Osteocyte (in vitro differentiated cells): ENCODE measurements at regions not wholly inside any gene's neighbourhood (a gene's known extent, or its start where the extent isn't known, plus 50 kb on each side); places are given as distances from the start of the nearest gene placed in this dataset.

Source experiments
- DNase-seq: peaks from one replicate; pipeline ENCODE4 v3.0.0; 2021; ENCODE audit warnings: mixed read lengths; ENCODE audit not compliant: unreplicated experiment; ENCODE audit errors: extremely low spot score
- H3K27ac Mint-ChIP-seq: one replicate; pipeline ENCODE4 v1.8.0; 2021; ENCODE audit warnings: mild to moderate bottlenecking, mixed read lengths; ENCODE audit not compliant: unreplicated experiment
- H3K27me3 Mint-ChIP-seq: one replicate; pipeline ENCODE4 v1.8.0; 2021; ENCODE audit warnings: mixed read lengths; ENCODE audit not compliant: unreplicated experiment
- H3K36me3 Mint-ChIP-seq: one replicate; pipeline ENCODE4 v1.8.0; 2021; ENCODE audit warnings: mixed read lengths; ENCODE audit not compliant: unreplicated experiment
- H3K4me1 Mint-ChIP-seq: one replicate; pipeline ENCODE4 v1.8.0; 2021; ENCODE audit warnings: mixed read lengths; ENCODE audit not compliant: unreplicated experiment
- H3K4me3 Mint-ChIP-seq: one replicate; pipeline ENCODE4 v1.8.0; 2021; ENCODE audit warnings: mild to moderate bottlenecking, moderate library complexity, mixed read lengths; ENCODE audit not compliant: unreplicated experiment
- H3K9me3 Mint-ChIP-seq: one replicate; pipeline ENCODE4 v1.8.0; 2021; ENCODE audit warnings: mixed read lengths; ENCODE audit not compliant: unreplicated experiment
- TF ChIP-seq, protein P1 (sequence below): fragments of 200-600 bp; sonication (generic); IDR thresholded peaks from 2 replicates; pipeline ENCODE4 v1.5.0; 2021; ENCODE audit warnings: antibody characterized with exemption, mild to moderate bottlenecking, moderate library complexity

DNA sequence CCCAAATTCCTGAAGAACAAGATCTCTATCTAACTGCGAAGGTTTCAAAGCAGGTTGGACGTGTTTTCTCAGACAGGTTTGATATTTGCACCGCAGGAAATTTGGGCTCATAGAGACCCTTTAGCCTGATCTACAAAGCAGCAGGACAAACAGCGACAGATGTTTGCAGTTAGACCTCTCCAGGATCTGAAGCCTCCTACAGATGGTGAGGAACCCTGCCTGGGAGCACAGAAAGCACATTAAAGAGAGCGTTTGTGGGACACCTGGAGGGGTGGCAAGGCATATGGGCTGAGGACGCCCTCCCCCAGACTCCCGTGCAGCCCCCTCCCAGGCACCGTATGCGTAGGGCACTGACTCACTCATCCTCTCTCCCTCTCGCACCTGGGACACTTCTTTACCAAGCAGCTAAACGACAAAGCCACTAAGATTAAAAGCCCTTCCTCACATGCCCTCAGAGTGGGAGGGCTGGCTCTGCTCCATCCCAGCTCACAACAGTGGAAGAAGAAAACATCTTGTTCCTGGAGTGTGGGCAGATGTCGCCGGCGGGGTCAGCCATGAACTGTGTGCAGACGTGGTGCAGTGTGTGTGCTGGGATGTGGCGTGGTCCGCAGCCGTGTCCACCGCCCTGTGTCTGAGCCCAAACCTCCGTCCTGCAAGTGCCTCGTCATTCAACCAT is 249.7 kb upstream of the AFDN start:
- Mint-ChIP-seq H3K27ac (peak overlapping the region; percentile 12), H3K4me3 (no peak overlapping the region), H3K4me1 (peaks cover 74% of the 10 kb centered on the region), H3K36me3 (no peaks in the 10 kb centered on the region), H3K9me3 (no peaks in the 10 kb centered on the region), H3K27me3 (no peaks in the 10 kb centered on the region)
- DNase-seq = peak; percentile 65
- TF ChIP-seq, protein P1, sequence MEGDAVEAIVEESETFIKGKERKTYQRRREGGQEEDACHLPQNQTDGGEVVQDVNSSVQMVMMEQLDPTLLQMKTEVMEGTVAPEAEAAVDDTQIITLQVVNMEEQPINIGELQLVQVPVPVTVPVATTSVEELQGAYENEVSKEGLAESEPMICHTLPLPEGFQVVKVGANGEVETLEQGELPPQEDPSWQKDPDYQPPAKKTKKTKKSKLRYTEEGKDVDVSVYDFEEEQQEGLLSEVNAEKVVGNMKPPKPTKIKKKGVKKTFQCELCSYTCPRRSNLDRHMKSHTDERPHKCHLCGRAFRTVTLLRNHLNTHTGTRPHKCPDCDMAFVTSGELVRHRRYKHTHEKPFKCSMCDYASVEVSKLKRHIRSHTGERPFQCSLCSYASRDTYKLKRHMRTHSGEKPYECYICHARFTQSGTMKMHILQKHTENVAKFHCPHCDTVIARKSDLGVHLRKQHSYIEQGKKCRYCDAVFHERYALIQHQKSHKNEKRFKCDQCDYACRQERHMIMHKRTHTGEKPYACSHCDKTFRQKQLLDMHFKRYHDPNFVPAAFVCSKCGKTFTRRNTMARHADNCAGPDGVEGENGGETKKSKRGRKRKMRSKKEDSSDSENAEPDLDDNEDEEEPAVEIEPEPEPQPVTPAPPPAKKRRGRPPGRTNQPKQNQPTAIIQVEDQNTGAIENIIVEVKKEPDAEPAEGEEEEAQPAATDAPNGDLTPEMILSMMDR = no peak

DNA sequence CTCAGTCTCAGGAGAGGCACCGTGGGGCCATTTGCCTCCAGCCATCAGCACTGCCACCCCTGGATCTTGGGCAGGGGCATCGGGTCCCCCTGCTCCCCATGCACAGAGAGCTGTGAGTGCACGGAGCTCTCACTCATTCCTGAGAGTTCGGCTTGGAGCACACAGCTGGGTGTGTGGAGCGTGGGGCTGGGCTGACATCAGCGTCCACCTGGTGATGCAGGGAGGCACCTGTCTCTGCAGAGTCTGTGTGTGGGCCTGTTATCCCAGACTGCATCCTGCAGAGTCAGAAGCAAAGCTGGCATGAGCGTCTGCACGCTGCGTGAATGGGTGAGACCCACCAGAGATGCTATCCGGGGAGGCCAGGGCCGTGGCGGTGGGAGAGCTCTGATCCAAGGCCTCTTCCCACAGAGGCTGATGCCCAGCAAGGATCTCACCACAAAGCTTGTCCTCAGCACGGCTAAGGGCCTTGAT is 248.8 kb upstream of the AFDN start:
- no peaks in the 10 kb centered on the region for H3K27me3 Mint-ChIP-seq
- peaks cover 4% of the 10 kb centered on the region for H3K9me3 Mint-ChIP-seq
- peak; percentile 51 for DNase-seq
- TF ChIP-seq, protein P1 = no peak
- H3K4me3 Mint-ChIP-seq = no peak overlapping the region
- peaks cover 4% of the 10 kb centered on the region for H3K36me3 Mint-ChIP-seq
- H3K4me1 Mint-ChIP-seq = peaks cover 68% of the 10 kb centered on the region
- H3K27ac Mint-ChIP-seq = no peak overlapping the region

DNA sequence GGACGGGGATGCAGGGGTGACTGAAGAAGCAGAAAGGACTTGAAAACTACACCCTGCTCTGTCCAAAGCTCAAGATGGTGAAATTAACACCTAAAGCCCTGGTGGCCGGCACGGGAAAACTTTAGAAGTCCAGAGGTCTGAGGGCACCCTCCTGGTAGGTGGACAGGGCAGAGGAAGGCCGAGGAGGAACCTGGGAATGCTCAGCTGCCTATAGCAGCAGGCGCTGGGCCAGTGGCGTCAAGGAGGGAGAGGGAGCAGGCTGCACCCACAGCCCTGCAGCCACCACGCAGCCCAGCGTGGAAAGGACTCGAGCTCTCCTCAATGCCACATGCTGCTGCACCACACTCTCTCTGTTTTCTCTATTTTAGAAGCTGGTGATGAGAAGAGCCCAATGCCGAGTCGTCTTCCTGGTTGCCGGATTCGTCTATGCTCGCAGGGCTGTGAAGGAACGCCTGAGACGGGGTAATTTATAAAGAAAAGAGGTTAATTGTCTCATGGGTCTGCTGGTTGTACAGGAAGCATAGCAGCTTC is 248.3 kb upstream of the AFDN start:
- peak; percentile 70 for DNase-seq
- Mint-ChIP-seq H3K27ac (no peak overlapping the region), H3K9me3 (peaks cover 8% of the 10 kb centered on the region), H3K4me3 (no peak overlapping the region), H3K36me3 (peaks cover 8% of the 10 kb centered on the region), H3K27me3 (no peaks in the 10 kb centered on the region), H3K4me1 (peaks cover 63% of the 10 kb centered on the region)
- TF ChIP-seq, protein P1 = no peak

DNA sequence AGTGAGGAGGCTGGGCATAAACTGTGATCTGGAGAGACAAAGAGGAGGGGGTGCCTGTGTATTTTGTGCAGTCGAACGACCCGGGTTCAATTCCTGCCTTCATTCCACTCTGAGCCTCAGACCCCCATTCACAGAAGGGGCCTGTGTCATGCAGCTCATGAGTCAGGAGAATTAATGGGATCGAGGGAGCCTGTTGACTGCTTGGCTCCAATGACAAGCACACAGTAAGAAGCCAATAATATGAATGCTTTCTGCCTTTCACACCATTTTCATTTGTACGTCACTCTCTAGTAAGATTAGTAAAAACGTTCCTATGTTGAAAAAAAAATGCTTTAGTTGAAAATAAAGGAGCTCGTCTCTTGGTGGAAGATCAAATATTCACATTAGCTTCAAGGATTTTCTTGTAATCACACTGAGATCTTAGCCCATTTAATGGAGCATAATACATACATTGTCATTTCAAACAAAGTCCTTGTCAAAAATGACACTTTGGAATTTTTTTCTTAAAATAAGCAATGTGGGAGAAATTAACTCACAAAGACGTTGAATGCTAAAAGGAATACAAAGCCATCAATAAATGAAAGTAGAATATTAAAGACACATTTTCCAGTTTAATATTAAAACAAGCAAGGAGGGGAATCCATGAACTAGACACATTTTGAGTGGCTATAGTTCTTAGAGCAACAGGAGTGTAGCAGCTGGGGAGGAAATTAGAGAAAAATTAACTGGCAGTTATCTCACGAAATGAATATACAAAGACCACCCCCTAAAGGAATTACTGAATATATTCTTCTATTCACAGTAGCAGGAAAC is 246.7 kb upstream of the AFDN start:
- TF ChIP-seq, protein P1 = peak; percentile 34
- peak overlapping the region; percentile 71 for H3K27ac Mint-ChIP-seq
- H3K27me3 Mint-ChIP-seq = no peaks in the 10 kb centered on the region
- H3K4me1 Mint-ChIP-seq = peaks cover 52% of the 10 kb centered on the region
- H3K36me3 Mint-ChIP-seq = peaks cover 8% of the 10 kb centered on the region
- peaks cover 16% of the 10 kb centered on the region for H3K9me3 Mint-ChIP-seq
- no peak overlapping the region for H3K4me3 Mint-ChIP-seq
- DNase-seq = no peak

DNA sequence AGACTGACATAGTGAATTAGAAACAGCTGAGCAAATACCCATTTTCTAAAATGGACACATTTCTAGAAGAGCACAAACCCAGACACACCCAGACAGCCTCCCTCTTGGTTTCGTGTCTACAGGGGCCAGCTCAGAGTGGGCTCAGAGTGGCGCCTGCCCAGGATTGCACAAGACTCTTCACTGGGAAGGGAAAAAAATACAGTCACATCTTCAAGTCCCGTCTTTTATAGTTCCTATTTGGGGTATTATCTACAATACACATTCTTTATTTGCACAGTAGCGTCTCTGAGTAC is 246.1 kb upstream of the AFDN start:
- TF ChIP-seq, protein P1 = no peak
- H3K27me3 Mint-ChIP-seq = no peaks in the 10 kb centered on the region
- peak overlapping the region; percentile 71 for H3K27ac Mint-ChIP-seq
- H3K4me1 Mint-ChIP-seq = peaks cover 51% of the 10 kb centered on the region
- H3K4me3 Mint-ChIP-seq = no peak overlapping the region
- H3K9me3 Mint-ChIP-seq = peaks cover 21% of the 10 kb centered on the region
- H3K36me3 Mint-ChIP-seq = peaks cover 8% of the 10 kb centered on the region
- DNase-seq = peak; percentile 75
